ENCODE measurements at regions not wholly inside any gene's neighbourhood (a gene's known extent, or its start where the extent isn't known, plus 50 kb on each side); places are given as distances from the start of the nearest gene placed in this dataset.

- TF ChIP-seq, protein P1, sequence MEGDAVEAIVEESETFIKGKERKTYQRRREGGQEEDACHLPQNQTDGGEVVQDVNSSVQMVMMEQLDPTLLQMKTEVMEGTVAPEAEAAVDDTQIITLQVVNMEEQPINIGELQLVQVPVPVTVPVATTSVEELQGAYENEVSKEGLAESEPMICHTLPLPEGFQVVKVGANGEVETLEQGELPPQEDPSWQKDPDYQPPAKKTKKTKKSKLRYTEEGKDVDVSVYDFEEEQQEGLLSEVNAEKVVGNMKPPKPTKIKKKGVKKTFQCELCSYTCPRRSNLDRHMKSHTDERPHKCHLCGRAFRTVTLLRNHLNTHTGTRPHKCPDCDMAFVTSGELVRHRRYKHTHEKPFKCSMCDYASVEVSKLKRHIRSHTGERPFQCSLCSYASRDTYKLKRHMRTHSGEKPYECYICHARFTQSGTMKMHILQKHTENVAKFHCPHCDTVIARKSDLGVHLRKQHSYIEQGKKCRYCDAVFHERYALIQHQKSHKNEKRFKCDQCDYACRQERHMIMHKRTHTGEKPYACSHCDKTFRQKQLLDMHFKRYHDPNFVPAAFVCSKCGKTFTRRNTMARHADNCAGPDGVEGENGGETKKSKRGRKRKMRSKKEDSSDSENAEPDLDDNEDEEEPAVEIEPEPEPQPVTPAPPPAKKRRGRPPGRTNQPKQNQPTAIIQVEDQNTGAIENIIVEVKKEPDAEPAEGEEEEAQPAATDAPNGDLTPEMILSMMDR (IDR thresholded peaks at IDR 0.05; ENCODE audit: low read depth, low read length) = no peak
- H3K4me3 ChIP-seq (ENCODE audit: low read depth, low read length) = no peak overlapping the region
Measured at GRCh38 chr9:13689925-13690324, 410.4 kb upstream of the MPDZ start.

DNA sequence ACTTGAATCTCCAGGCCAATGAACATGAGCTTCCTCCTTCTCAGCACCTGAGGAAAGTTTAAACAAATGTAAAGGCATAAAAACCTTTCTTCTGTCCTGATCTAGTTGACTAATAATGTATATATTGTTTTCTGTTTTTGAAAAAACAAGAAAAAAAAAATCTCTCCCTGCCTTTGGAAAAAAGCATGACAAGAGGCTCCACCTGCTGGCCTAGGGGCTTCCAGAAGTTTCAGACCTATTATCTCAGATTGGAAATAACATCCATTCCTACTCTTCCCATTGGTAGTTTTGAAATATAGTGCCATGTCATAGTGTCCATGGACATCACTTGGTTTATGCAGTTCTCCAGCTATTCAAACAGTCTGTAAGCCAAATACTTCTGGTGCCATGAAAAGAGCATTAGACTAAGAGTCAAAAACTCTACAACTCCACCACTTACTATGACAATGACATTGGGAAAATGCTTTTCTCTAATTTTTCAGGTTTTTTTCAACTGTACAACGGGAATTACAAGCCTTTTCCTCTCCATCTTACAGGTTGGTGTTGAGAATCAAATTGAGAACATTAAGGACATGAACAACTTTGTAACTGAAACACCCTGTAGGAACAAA lies 409.6 kb upstream of the MPDZ start:
- TF ChIP-seq, protein P1 (IDR thresholded peaks at IDR 0.05; ENCODE audit: low read depth, low read length) = no peak
- H3K4me3 ChIP-seq (ENCODE audit: low read depth, low read length) = no peak overlapping the region

DNA sequence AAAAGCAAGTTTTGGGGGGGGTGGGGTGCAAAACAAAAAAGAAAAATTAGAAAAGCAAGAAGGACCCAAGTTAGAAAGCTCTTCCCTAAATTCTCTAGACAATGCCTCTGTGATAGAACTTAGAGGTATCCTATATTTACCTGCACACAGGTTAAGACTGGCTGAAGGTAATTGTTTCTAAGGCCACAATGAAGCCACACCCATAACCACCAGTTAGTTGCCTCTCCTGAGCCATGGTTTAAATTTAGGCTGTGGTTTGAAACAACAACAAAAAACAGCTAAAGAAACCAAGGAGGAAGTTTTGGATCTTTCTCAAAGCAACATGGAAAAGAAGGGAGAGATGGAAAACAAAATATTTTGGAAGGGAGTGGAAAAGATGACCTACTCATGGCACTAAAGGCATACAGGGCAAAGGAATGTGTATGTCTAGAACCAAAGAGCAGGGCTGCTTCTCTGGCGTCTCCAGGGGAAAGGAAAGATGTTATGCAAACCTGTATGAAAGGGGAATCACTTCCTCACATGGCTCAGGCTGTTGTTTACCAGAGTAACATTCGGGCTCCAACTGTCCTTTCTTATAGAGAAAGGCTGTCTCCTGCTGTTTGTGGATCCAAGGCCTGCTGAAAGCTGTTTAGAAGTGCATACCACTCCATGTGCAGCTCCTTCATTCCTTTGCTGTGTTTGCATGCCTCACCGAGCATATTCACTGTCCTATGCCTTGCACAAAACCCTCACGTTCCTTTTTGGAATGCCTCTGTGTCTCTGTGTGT lies 408.9 kb upstream of the MPDZ start:
- H3K4me3 ChIP-seq (ENCODE audit: low read depth, low read length) = no peak overlapping the region
- TF ChIP-seq, protein P1 (IDR thresholded peaks at IDR 0.05; ENCODE audit: low read depth, low read length) = no peak

- TF ChIP-seq, protein P1 (IDR thresholded peaks at IDR 0.05; ENCODE audit: low read depth, low read length) = no peak
- H3K4me3 ChIP-seq (ENCODE audit: low read depth, low read length) = no peak overlapping the region
Measured at GRCh38 chr9:13684656-13685055, 405.2 kb upstream of the MPDZ start.

- TF ChIP-seq, protein P1 (IDR thresholded peaks at IDR 0.05; ENCODE audit: low read depth, low read length) = no peak
- no peak overlapping the region for H3K4me3 ChIP-seq (ENCODE audit: low read depth, low read length)
Measured at GRCh38 chr9:13677801-13678200, 398.3 kb upstream of the MPDZ start.

- TF ChIP-seq, protein P1 (IDR thresholded peaks at IDR 0.05; ENCODE audit: low read depth, low read length) = no peak
- H3K4me3 ChIP-seq (ENCODE audit: low read depth, low read length) = no peak overlapping the region
Measured at GRCh38 chr9:13675638-13676000, 396.1 kb upstream of the MPDZ start.

GRCh38 chr9:13674926-13675637 lies 395.6 kb upstream of the MPDZ start:
- H3K4me3 ChIP-seq (ENCODE audit: low read depth, low read length) = no peak overlapping the region
- TF ChIP-seq, protein P1 (IDR thresholded peaks at IDR 0.05; ENCODE audit: low read depth, low read length) = no peak

All from WI38 (cell line).